Thoracic aorta (tissue), 2 donors: ENCODE measurements at regions not wholly inside any gene's neighbourhood (a gene's known extent, or its start where the extent isn't known, plus 50 kb on each side); places are given as distances from the start of the nearest gene placed in this dataset.
"Not testable (repeated sequence)": the region's sequence is repeated elsewhere in the genome, so short reads cannot be mapped to it uniquely, and the experiment has no call there.

Experiments
- ATAC-seq: fragments of 150-250 bp; one replicate; pipeline ENCODE4 v1.8.0; 2017; ENCODE audit warnings: low read depth; ENCODE audit not compliant: insufficient number of reproducible peaks, low FRiP score
- DNase-seq: peaks from one replicate; pipeline ENCODE4 v3.0.0-alpha.2; 2020; ENCODE audit warnings: low spot score
- H3K27ac ChIP-seq, 2 donors: fragments of 200-600 bp; sonication (generic); 1 replicate in 1 of 2; 2 replicates in 1 of 2; pipeline ENCODE4 v1.5.1; 2016; ENCODE audit warnings: mild to moderate bottlenecking in 2 of 2, moderate library complexity in 2 of 2
- H3K27me3 ChIP-seq: fragments of 200-600 bp; sonication (generic); replicated peaks from 2 replicates; pipeline ENCODE4 v1.6.0; 2016; ENCODE audit warnings: mild to moderate bottlenecking; ENCODE audit not compliant: insufficient read depth
- H3K36me3 ChIP-seq: fragments of 200-600 bp; sonication (generic); one replicate; pipeline ENCODE4 v1.5.1; 2016
- H3K4me1 ChIP-seq, 2 donors: fragments of 200-600 bp; sonication (generic); 1 replicate in 1 of 2; 2 replicates in 1 of 2; pipeline versions ENCODE4 v1.5.1 to v1.6.0; 2016; ENCODE audit warnings: low read depth in 2 of 2, mild to moderate bottlenecking in 1 of 2; ENCODE audit not compliant: control insufficient read depth in 1 of 2
- H3K4me3 ChIP-seq: fragments of 200-600 bp; sonication (generic); 2 replicates; pipeline ENCODE4 v1.5.1; 2016; ENCODE audit warnings: mild to moderate bottlenecking
- H3K9me3 ChIP-seq: fragments of 200-600 bp; sonication (generic); 2 replicates; pipeline ENCODE4 v1.5.1; 2016
- CTCF ChIP-seq: fragments of 200-600 bp; sonication (generic); IDR thresholded peaks from one replicate; pipeline ENCODE4 v1.5.1; 2019; ENCODE audit warnings: antibody characterized with exemption

GRCh38 chr10:33478089-33478674 is 143.7 kb upstream of the NRP1 start:
- no peak overlapping the region for H3K27ac ChIP-seq
- H3K36me3 ChIP-seq, result no peaks in the 10 kb centered on the region
- H3K4me1 ChIP-seq, result peaks cover 0 to 6% of the 10 kb centered on the region in 2 donors
- DNase-seq (no peak), ATAC-seq (no peak)
- no peaks in the 10 kb centered on the region for H3K27me3 ChIP-seq
- H3K9me3 ChIP-seq, result no peaks in the 10 kb centered on the region
- no peak for TF ChIP-seq CTCF
- H3K4me3 ChIP-seq, result no peak overlapping the region

- H3K4me3 ChIP-seq, result no peak overlapping the region
- TF ChIP-seq CTCF, result no peak
- DNase-seq (no peak), ATAC-seq (no peak)
- H3K36me3 ChIP-seq, result no peaks in the 10 kb centered on the region
- no peak overlapping the region for H3K27ac ChIP-seq
- H3K9me3 ChIP-seq, result no peaks in the 10 kb centered on the region
- no peaks in the 10 kb centered on the region for H3K4me1 ChIP-seq
- H3K27me3 ChIP-seq, result no peaks in the 10 kb centered on the region
Observed at GRCh38 chr10:33477291-33478088, 143.0 kb upstream of the NRP1 start.

- H3K27ac ChIP-seq, result no peak overlapping the region
- H3K27me3 ChIP-seq, result no peaks in the 10 kb centered on the region
- H3K36me3 ChIP-seq, result no peaks in the 10 kb centered on the region
- no peaks in the 10 kb centered on the region for H3K9me3 ChIP-seq
- ATAC-seq (no peak), DNase-seq (no peak)
- H3K4me3 ChIP-seq, result no peak overlapping the region
- TF ChIP-seq CTCF, result no peak
- H3K4me1 ChIP-seq, result no peaks in the 10 kb centered on the region
Observed at GRCh38 chr10:33476757-33477273, 142.3 kb upstream of the NRP1 start.

DNA sequence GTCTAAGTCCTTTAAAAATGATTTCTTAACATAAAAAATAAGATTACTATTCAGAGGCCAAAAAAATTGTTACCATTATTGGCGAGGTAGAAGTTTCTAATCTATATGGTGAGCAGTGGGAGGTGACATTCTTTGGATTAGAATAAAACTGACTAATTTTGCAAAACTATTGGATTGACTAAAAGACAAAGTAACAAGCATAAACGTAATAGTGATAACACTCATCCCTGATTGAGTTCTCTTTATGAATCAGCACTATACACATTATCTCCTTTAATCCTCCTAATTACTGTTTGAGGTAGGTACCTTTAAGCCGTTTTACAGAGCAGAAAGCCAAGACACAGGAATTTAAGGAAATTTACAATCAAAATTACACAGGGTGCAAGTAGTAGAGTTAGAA is 139.2 kb upstream of the NRP1 start:
- no peaks in the 10 kb centered on the region for H3K4me1 ChIP-seq
- no peaks in the 10 kb centered on the region for H3K36me3 ChIP-seq
- DNase-seq, result no peak
- no peaks in the 10 kb centered on the region for H3K27me3 ChIP-seq
- TF ChIP-seq CTCF, result no peak
- H3K4me3 ChIP-seq, result no peak overlapping the region
- ATAC-seq, result no peak
- H3K27ac ChIP-seq, result no peak overlapping the region
- H3K9me3 ChIP-seq, result no peaks in the 10 kb centered on the region

DNA sequence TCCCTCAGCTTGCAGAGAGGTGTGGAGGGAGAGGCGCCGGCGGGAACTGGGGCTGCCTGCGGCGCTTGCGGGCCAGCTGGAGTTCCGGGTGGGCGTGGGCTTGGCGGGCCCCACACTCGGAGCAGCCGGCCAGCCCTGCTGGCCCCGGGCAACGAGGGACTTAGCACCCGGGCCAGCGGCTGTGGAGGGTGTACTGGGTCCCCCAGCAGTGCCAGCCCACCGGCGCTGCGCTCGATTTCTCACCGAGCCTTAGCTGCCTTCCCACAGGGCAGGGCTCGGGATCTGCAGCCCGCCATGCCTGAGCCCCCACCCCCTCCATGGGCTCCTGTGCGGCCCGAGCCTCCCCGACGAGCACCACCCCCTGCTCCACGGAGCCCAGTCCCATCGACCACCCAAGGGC is 133.5 kb upstream of the NRP1 start:
- not testable (repeated sequence) for H3K27me3 ChIP-seq, H3K4me1 ChIP-seq, H3K36me3 ChIP-seq, H3K4me3 ChIP-seq, DNase-seq, ATAC-seq, H3K9me3 ChIP-seq, H3K27ac ChIP-seq
